Activated CD8-positive, alpha-beta T cell treated with anti-CD3 and anti-CD28 coated beads, Interleukin-2, amount 10 ng/mL, durations not matched to agents 7 days and 5 days (primary cell): ENCODE measurements at regions not wholly inside any gene's neighbourhood (a gene's known extent, or its start where the extent isn't known, plus 50 kb on each side); places are given as distances from the start of the nearest gene placed in this dataset.

Experiments used
- ATAC-seq: fragments of 150-1000 bp; cut with Tn5 transposase; one replicate; pipeline ENCODE4 v1.10.0; 2021; ENCODE audit warnings: moderate library complexity
- CTCF ChIA-PET: fragments of 350-600 bp; sonication (Branson Sonifier 250); formaldehyde crosslinking; loops from one replicate; lab custom pipeline; 2021; ENCODE audit warnings: antibody characterized with exemption; lab: Charles Lee
- POLR2A ChIA-PET: fragments of 350-600 bp; sonication (Branson Sonifier 250); formaldehyde crosslinking; loops from one replicate; lab custom pipeline; 2021; ENCODE audit warnings: antibody characterized with exemption; lab: Charles Lee
- DNase-seq: peaks from one replicate; pipeline ENCODE4 v3.0.0-alpha.2; 2020
- H3K27ac Mint-ChIP-seq: one replicate; pipeline ENCODE4 v1.8.0; 2021; ENCODE audit warnings: mild to moderate bottlenecking, mixed read lengths
- H3K27me3 Mint-ChIP-seq: one replicate; pipeline ENCODE4 v1.8.0; 2021; ENCODE audit warnings: low read depth, mixed read lengths
- H3K36me3 Mint-ChIP-seq: one replicate; pipeline ENCODE4 v1.8.0; 2021; ENCODE audit warnings: low read depth, mixed read lengths
- H3K4me1 Mint-ChIP-seq: one replicate; pipeline ENCODE4 v1.8.0; 2021; ENCODE audit warnings: low read depth, mixed read lengths
- H3K4me3 Mint-ChIP-seq: one replicate; pipeline ENCODE4 v1.8.0; 2021; ENCODE audit warnings: mild to moderate bottlenecking, mixed read lengths
- H3K9me3 Mint-ChIP-seq: one replicate; pipeline ENCODE4 v1.8.0; 2022; ENCODE audit warnings: mixed read lengths; ENCODE audit not compliant: insufficient read depth

DNA sequence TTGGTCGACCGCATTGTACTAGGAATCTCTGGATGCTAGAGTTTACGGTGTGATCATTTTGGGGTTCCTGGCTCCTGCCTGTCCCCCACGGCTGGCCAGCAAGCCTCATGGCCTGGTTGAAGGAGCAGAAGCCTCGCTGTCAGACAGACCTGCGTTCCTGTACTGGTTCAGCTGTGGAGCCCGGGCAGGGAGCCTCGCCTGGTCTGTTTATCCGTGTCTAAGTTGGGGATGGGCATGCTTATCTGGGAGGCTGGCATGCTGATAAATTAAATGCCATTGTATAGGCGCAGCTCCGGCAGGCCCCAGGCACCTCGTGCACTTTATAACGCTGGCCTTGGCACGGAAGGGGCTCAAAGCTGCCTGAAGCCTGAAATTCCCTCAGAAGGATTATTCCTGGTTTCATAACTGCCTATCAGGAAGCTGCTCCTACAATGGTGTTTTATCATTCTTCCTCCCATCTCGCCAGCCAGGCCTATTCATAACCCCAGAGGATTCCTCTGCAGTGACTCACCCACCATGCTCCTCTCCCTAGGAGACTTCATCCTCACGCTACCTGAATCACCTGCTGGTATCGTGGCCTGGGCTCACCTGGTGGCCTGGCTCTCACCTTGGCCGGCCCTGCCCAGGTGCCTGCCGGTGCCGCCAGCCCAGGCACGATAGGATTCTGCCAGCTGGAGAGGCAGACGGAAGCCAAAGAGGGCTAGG, 110.9 kb downstream of the ASB7 start:
- no peaks in the 10 kb centered on the region for H3K36me3 Mint-ChIP-seq
- DNase-seq (no peak), ATAC-seq (no peak)
- H3K9me3 Mint-ChIP-seq = no peaks in the 10 kb centered on the region
- no peak overlapping the region for H3K27ac Mint-ChIP-seq
- POLR2A ChIA-PET = no interaction called here
- H3K4me1 Mint-ChIP-seq = no peaks in the 10 kb centered on the region
- CTCF ChIA-PET = no interaction called here
- H3K27me3 Mint-ChIP-seq = no peaks in the 10 kb centered on the region
- no peak overlapping the region for H3K4me3 Mint-ChIP-seq

DNA sequence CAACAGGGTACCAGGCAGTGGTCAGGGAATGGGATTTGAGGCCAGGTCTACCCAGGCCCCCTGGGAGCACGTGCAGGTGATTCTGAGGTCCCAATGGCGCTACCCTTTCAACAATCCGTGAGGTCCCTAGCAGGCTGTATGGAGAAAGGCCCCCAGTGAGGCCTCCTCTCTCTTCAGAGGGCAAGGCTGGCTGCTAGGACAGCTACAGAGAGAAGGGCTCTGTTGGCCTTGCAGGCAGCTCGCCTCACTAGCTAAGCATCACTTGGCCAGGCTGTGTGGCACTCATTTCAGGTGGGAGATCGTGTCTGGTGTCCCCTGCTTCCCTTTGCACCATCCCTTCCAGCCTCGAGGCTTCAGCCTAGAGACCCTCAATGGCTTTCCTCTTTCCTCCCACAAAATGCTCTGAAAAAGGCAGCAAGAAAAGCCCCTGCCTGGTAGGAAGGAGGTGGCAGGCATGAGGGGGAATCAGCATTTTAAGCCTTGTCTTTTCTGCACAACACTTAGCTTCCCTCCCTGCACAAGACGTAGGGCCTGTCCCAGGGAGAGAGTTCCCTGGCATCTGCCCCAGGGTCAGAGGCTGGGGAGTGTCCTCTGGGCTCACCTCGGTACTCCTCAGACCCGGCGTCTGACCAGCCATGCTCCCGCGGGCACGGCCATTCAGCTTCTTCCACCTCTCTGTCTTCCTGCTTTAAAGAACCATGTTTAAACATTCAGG, 111.8 kb downstream of the ASB7 start:
- H3K36me3 Mint-ChIP-seq = no peaks in the 10 kb centered on the region
- DNase-seq (no peak), ATAC-seq (no peak)
- H3K4me1 Mint-ChIP-seq = no peaks in the 10 kb centered on the region
- no peak overlapping the region for H3K27ac Mint-ChIP-seq
- H3K4me3 Mint-ChIP-seq = no peak overlapping the region
- no peaks in the 10 kb centered on the region for H3K9me3 Mint-ChIP-seq
- POLR2A ChIA-PET = no interaction called here
- no peaks in the 10 kb centered on the region for H3K27me3 Mint-ChIP-seq
- CTCF ChIA-PET = no interaction called here

GRCh38 chr15:100714749-100715342, 112.5 kb downstream of the ASB7 start:
- POLR2A ChIA-PET = no interaction called here
- DNase-seq (no peak), ATAC-seq (no peak)
- Mint-ChIP-seq H3K9me3 (no peaks in the 10 kb centered on the region), H3K36me3 (no peaks in the 10 kb centered on the region), H3K4me1 (no peaks in the 10 kb centered on the region), H3K27ac (no peak overlapping the region), H3K4me3 (no peak overlapping the region), H3K27me3 (no peaks in the 10 kb centered on the region)
- CTCF ChIA-PET = no interaction called here

GRCh38 chr15:100715571-100716455, 113.4 kb downstream of the ASB7 start:
- ChIA-PET POLR2A (no interaction called here), CTCF (no interaction called here)
- no peak for DNase-seq
- H3K4me1 Mint-ChIP-seq = no peaks in the 10 kb centered on the region
- ATAC-seq = no peak
- no peaks in the 10 kb centered on the region for H3K27me3 Mint-ChIP-seq
- H3K4me3 Mint-ChIP-seq = no peak overlapping the region
- H3K9me3 Mint-ChIP-seq = no peaks in the 10 kb centered on the region
- H3K27ac Mint-ChIP-seq = no peak overlapping the region
- H3K36me3 Mint-ChIP-seq = no peaks in the 10 kb centered on the region

GRCh38 chr15:100716456-100717085, 114.2 kb downstream of the ASB7 start:
- POLR2A ChIA-PET = no interaction called here
- Mint-ChIP-seq H3K36me3 (no peaks in the 10 kb centered on the region), H3K4me3 (no peak overlapping the region), H3K27ac (no peak overlapping the region), H3K27me3 (no peaks in the 10 kb centered on the region), H3K4me1 (no peaks in the 10 kb centered on the region), H3K9me3 (no peaks in the 10 kb centered on the region)
- CTCF ChIA-PET = no interaction called here
- DNase-seq (no peak), ATAC-seq (no peak)

DNA sequence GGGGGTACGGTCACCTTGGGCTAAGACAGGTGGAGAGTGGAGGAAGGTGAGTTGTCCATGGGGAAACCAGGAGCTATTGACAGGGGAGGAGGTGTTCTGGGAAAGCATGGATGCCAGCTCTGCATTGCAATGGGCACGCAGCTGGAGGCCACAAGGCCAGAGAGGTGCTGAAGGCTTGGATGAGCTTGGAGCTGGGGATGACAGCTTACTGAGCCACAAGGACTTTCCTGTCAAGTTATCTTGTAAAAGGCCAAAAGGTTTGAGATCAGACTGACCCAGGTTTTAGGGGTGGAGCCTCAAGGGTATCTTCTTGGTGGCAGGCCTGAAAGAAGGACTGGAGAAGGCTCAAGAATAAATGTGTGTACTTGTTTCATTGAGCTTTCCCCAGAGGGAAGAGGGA, 115.2 kb downstream of the ASB7 start:
- ChIA-PET CTCF (no interaction called here), POLR2A (no interaction called here)
- H3K4me3 Mint-ChIP-seq = no peak overlapping the region
- H3K27ac Mint-ChIP-seq = no peak overlapping the region
- H3K36me3 Mint-ChIP-seq = no peaks in the 10 kb centered on the region
- no peaks in the 10 kb centered on the region for H3K9me3 Mint-ChIP-seq
- no peaks in the 10 kb centered on the region for H3K4me1 Mint-ChIP-seq
- no peaks in the 10 kb centered on the region for H3K27me3 Mint-ChIP-seq
- no peak for ATAC-seq
- DNase-seq = no peak

- H3K9me3 Mint-ChIP-seq = no peaks in the 10 kb centered on the region
- ChIA-PET CTCF (no interaction called here), POLR2A (no interaction called here)
- H3K4me1 Mint-ChIP-seq = no peaks in the 10 kb centered on the region
- H3K36me3 Mint-ChIP-seq = no peaks in the 10 kb centered on the region
- peak; percentile 9 for DNase-seq
- ATAC-seq = no peak
- no peak overlapping the region for H3K27ac Mint-ChIP-seq
- no peaks in the 10 kb centered on the region for H3K27me3 Mint-ChIP-seq
- H3K4me3 Mint-ChIP-seq = no peak overlapping the region
Measured at GRCh38 chr15:100718075-100718980, 115.9 kb downstream of the ASB7 start.

- H3K36me3 Mint-ChIP-seq = no peaks in the 10 kb centered on the region
- DNase-seq (peak; percentile 11), ATAC-seq (no peak)
- POLR2A ChIA-PET = no interaction called here
- CTCF ChIA-PET = no interaction called here
- H3K4me1 Mint-ChIP-seq = no peaks in the 10 kb centered on the region
- no peak overlapping the region for H3K27ac Mint-ChIP-seq
- no peaks in the 10 kb centered on the region for H3K27me3 Mint-ChIP-seq
- H3K9me3 Mint-ChIP-seq = no peaks in the 10 kb centered on the region
- no peak overlapping the region for H3K4me3 Mint-ChIP-seq
Measured at GRCh38 chr15:100720406-100720967, 118.1 kb downstream of the ASB7 start.

DNA sequence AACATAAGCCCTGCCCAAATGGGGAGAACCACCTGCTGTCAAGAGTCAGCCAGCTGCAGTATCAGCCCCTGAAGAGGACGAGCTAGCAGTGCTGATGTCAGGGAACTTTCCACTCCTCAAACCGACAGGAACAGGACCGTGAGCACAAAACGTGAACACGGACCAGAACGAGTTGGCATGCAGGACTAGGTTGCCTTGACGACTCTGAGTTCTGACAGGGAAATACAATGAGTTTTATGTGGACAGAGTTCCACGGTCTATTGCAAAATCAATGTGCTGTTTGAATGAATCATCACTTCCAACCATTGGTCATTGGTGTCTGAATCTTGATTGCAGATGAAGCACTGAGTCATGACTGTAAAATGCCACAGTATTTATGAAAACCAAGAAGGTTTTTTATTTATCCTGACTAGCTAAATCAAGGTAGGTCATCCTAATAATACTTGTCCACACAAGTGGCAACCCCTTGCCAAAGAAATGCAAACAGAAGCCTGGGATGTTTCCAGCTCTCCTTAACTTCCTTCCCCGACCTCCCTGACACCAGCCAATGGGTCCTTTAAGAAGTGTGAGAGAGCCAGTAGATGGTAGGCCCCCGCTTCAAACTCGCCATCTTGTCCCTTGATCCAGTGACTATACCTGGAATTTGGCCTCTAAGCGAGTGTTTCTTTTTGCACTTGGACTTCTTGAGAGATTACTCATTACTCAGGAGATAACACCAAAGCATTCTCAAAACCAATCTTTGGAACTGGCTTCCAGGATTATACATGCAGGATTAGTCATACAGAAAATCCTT, 119.6 kb downstream of the ASB7 start:
- H3K27me3 Mint-ChIP-seq = no peaks in the 10 kb centered on the region
- no peaks in the 10 kb centered on the region for H3K9me3 Mint-ChIP-seq
- no peak for ATAC-seq
- POLR2A ChIA-PET = no interaction called here
- no peak overlapping the region for H3K27ac Mint-ChIP-seq
- H3K4me1 Mint-ChIP-seq = no peaks in the 10 kb centered on the region
- no peaks in the 10 kb centered on the region for H3K36me3 Mint-ChIP-seq
- peak; percentile 16 for DNase-seq
- no peak overlapping the region for H3K4me3 Mint-ChIP-seq
- CTCF ChIA-PET = interaction anchor here (1.1 to 1.4 kb wide), 2 partner anchors 151 to 153 kb away, joined by 3 read pairs; no protein-coding TSS in a partner anchor
